Caco-2 (cell line): ENCODE measurements at regions not wholly inside any gene's neighbourhood (a gene's known extent, or its start where the extent isn't known, plus 50 kb on each side); places are given as distances from the start of the nearest gene placed in this dataset.
A peak's percentile ranks its signal among the peaks of the same experiment; 100 is the strongest.

Source experiments
- BruUV-seq: library from RNA; stranded (reverse); fragments of 400-500 nt; replicated peaks from 2 replicates; lab custom pipeline; 2021; lab: Mats Ljungman, UMichigan
- CTCF ChIA-PET: fragments of 300-600 bp; sonication (Branson Sonifier 250); formaldehyde crosslinking; loops from one replicate; lab custom pipeline; 2022; ENCODE audit warnings: antibody characterized with exemption; lab: Charles Lee
- POLR2A ChIA-PET: fragments of 300-600 bp; sonication (Branson Sonifier 250); formaldehyde crosslinking; loops from one replicate; lab custom pipeline; 2022; ENCODE audit warnings: antibody characterized with exemption; lab: Charles Lee
- DNase-seq, 2 experiments: peaks; one replicate each; pipeline versions ENCODE4 v3.0.0 to v3.0.0-alpha.2; 2020 to 2022
- H3K27me3 ChIP-seq: replicated peaks from 2 replicates; pipeline ENCODE4 v1.6.0; 2011; ENCODE audit warnings: low read length; ENCODE audit not compliant: control insufficient read depth, insufficient read depth
- H3K36me3 ChIP-seq: 2 replicates; pipeline ENCODE4 v1.5.1; 2011; ENCODE audit warnings: low read length; ENCODE audit not compliant: control insufficient read depth, insufficient read depth
- H3K4me1 ChIP-seq: fragments of 250-450 bp; sonication (Bioruptor Pico); 2 replicates; pipeline ENCODE4 v1.5.1; 2020; ENCODE audit warnings: mild to moderate bottlenecking
- H3K4me3 ChIP-seq: 2 replicates; pipeline ENCODE4 v1.5.1; 2011; ENCODE audit warnings: low read depth, mild to moderate bottlenecking, control low read depth, low read length
- H3K9me3 ChIP-seq: fragments of 250-450 bp; sonication (Bioruptor Pico); 2 replicates; pipeline ENCODE4 v1.5.1; 2020; ENCODE audit warnings: mild to moderate bottlenecking, moderate library complexity
- H3K27ac Mint-ChIP-seq: one replicate; pipeline ENCODE4 v1.8.0; 2022; ENCODE audit warnings: mixed read lengths; ENCODE audit not compliant: unreplicated experiment
- H3K27me3 Mint-ChIP-seq: one replicate; pipeline ENCODE4 v1.8.0; 2022; ENCODE audit warnings: mixed read lengths; ENCODE audit not compliant: insufficient read depth, unreplicated experiment
- H3K36me3 Mint-ChIP-seq: one replicate; pipeline ENCODE4 v1.8.0; 2022; ENCODE audit warnings: mild to moderate bottlenecking, mixed read lengths; ENCODE audit not compliant: insufficient read depth, unreplicated experiment
- H3K4me1 Mint-ChIP-seq: one replicate; pipeline ENCODE4 v1.8.0; 2022; ENCODE audit warnings: low read depth, mixed read lengths; ENCODE audit not compliant: unreplicated experiment
- H3K4me3 Mint-ChIP-seq: one replicate; pipeline ENCODE4 v1.8.0; 2022; ENCODE audit warnings: mild to moderate bottlenecking, moderate library complexity, mixed read lengths; ENCODE audit not compliant: unreplicated experiment
- H3K9me3 Mint-ChIP-seq: one replicate; pipeline ENCODE4 v1.8.0; 2022; ENCODE audit warnings: mixed read lengths; ENCODE audit not compliant: unreplicated experiment
- CTCF ChIP-seq, 2 experiments: fragments of 200-600 bp in 1 of 2; IDR thresholded peaks; 1 replicate in 1 of 2; 2 replicates in 1 of 2; pipeline versions ENCODE4 v1.5.1 to v1.8.0; 2011 to 2022; ENCODE audit warnings: antibody characterized with exemption in 1 of 2, control low read depth in 1 of 2, inconsistent platforms in 1 of 2, low read depth in 1 of 2, low read length in 1 of 2, mild to moderate bottlenecking in 1 of 2, moderate library complexity in 1 of 2; ENCODE audit not compliant: insufficient read depth in 1 of 2, severe bottlenecking in 1 of 2, unreplicated experiment in 1 of 2
- intact Hi-C: fragments of 100-400 bp; cut with micrococcal nuclease; formaldehyde crosslinking; loops from one replicate; pipeline ENCODE4 v1.10.0; 2022; ENCODE audit not compliant: unreplicated experiment

- no peak overlapping the region for H3K27ac Mint-ChIP-seq
- Histone ChIP-seq H3K9me3 (no peaks in the 10 kb centered on the region), H3K36me3 (no peaks in the 10 kb centered on the region), H3K27me3 (no peaks in the 10 kb centered on the region), H3K4me1 (no peaks in the 10 kb centered on the region), H3K4me3 (no peak overlapping the region)
- peaks cover 3% of the 10 kb centered on the region for H3K27me3 Mint-ChIP-seq
- BruUV-seq, result no TSS peak
- POLR2A ChIA-PET, result no interaction called here
- H3K9me3 Mint-ChIP-seq, result no peaks in the 10 kb centered on the region
- no peak overlapping the region for H3K4me3 Mint-ChIP-seq
- H3K36me3 Mint-ChIP-seq, result no peaks in the 10 kb centered on the region
- intact Hi-C loops, result no loop called here
- DNase-seq, result peak; percentile 29 to 42
- H3K4me1 Mint-ChIP-seq, result no peaks in the 10 kb centered on the region
- peak; percentile 39 to 63 for TF ChIP-seq CTCF (IDR thresholded peaks at IDR 0.05; ENCODE audit: insufficient read depth in 1 of 2, low read depth in 1 of 2, low read length in 1 of 2, severe bottlenecking in 1 of 2, unreplicated experiment in 1 of 2)
- CTCF ChIA-PET, result interaction anchor here (0.7 kb wide), 1 partner anchor 424 kb away, joined by 3 read pairs; the partner anchor contains the start of gene MEX3C
These were observed 423.8 kb upstream of the MEX3C start for GRCh38 chr18:51621113-51621863.

- POLR2A ChIA-PET, result no interaction called here
- BruUV-seq, result no TSS peak
- no peak overlapping the region for H3K4me3 Mint-ChIP-seq
- H3K4me1 ChIP-seq, result no peaks in the 10 kb centered on the region
- H3K9me3 ChIP-seq, result no peaks in the 10 kb centered on the region
- no peaks in the 10 kb centered on the region for H3K36me3 Mint-ChIP-seq
- intact Hi-C loops, result no loop called here
- H3K9me3 Mint-ChIP-seq, result no peaks in the 10 kb centered on the region
- H3K27ac Mint-ChIP-seq, result no peak overlapping the region
- no peaks in the 10 kb centered on the region for H3K4me1 Mint-ChIP-seq
- TF ChIP-seq CTCF (IDR thresholded peaks at IDR 0.05; ENCODE audit: insufficient read depth in 1 of 2, low read depth in 1 of 2, low read length in 1 of 2, severe bottlenecking in 1 of 2, unreplicated experiment in 1 of 2), result no peak
- DNase-seq, result no peak
- no peak overlapping the region for H3K4me3 ChIP-seq
- CTCF ChIA-PET, result no interaction called here
- H3K27me3 Mint-ChIP-seq, result peaks cover 3% of the 10 kb centered on the region
- H3K27me3 ChIP-seq, result no peaks in the 10 kb centered on the region
- no peaks in the 10 kb centered on the region for H3K36me3 ChIP-seq
These were observed 424.3 kb upstream of the MEX3C start for GRCh38 chr18:51621864-51622160.

GRCh38 chr18:51622702-51623101 is 425.2 kb upstream of the MEX3C start:
- Histone ChIP-seq H3K9me3 (no peaks in the 10 kb centered on the region), H3K36me3 (no peaks in the 10 kb centered on the region), H3K27me3 (no peaks in the 10 kb centered on the region), H3K4me3 (no peak overlapping the region), H3K4me1 (no peaks in the 10 kb centered on the region)
- Mint-ChIP-seq H3K4me3 (no peak overlapping the region), H3K36me3 (no peaks in the 10 kb centered on the region), H3K27ac (no peak overlapping the region), H3K27me3 (peaks cover 6% of the 10 kb centered on the region), H3K4me1 (no peaks in the 10 kb centered on the region), H3K9me3 (no peaks in the 10 kb centered on the region)
- TF ChIP-seq CTCF (IDR thresholded peaks at IDR 0.05; ENCODE audit: insufficient read depth in 1 of 2, low read depth in 1 of 2, low read length in 1 of 2, severe bottlenecking in 1 of 2, unreplicated experiment in 1 of 2), result no peak
- ChIA-PET CTCF (no interaction called here), POLR2A (no interaction called here)
- no TSS peak for BruUV-seq
- no peak for DNase-seq
- intact Hi-C loops, result no loop called here
